ENCODE measurements at regions not wholly inside any gene's neighbourhood (a gene's known extent, or its start where the extent isn't known, plus 50 kb on each side); places are given as distances from the start of the nearest gene placed in this dataset.

DNA sequence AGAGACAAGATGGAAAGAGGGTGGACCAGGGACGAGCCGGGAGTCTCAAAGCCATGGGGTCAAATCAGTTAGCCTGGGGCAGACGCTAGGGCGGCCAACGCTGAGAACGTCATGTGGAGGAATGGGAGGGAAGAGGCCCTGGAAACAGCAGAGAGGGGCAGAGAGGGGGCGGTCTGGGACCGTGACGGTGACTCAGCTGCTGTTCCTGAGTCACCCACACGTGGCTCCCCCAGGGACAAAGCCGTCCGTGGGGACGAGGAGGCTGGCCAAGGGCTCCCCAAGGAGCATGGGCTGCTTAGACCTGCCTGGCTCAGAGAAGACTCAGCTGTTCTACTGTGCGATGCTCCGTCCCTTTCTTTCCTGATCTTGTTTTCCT is 108.4 kb upstream of the LRPAP1 start:
- H3K4me1 ChIP-seq (ENCODE audit: insufficient read depth) = no peaks in the 10 kb centered on the region
- no peaks in the 10 kb centered on the region for H3K27me3 ChIP-seq
- H3K4me2 ChIP-seq = no peak overlapping the region
- WGBS (ENCODE audit: low lambda C conversion rate, missing lambda C conversion rate) = 66% methylated on average over 11 of the region's 15 CpGs
- H4K20me1 ChIP-seq (ENCODE audit: insufficient read depth, poor library complexity, severe bottlenecking) = no peaks in the 10 kb centered on the region
- H3K4me3 ChIP-seq = no peak overlapping the region
- TF ChIP-seq EZH2phosphoT487 (IDR thresholded peaks at IDR 0.05; ENCODE audit: low read depth, severe bottlenecking, unreplicated experiment) (no peak), EZH2 (IDR thresholded peaks at IDR 0.05; ENCODE audit: borderline replicate concordance) (no peak)
- TF ChIP-seq, protein P1, sequence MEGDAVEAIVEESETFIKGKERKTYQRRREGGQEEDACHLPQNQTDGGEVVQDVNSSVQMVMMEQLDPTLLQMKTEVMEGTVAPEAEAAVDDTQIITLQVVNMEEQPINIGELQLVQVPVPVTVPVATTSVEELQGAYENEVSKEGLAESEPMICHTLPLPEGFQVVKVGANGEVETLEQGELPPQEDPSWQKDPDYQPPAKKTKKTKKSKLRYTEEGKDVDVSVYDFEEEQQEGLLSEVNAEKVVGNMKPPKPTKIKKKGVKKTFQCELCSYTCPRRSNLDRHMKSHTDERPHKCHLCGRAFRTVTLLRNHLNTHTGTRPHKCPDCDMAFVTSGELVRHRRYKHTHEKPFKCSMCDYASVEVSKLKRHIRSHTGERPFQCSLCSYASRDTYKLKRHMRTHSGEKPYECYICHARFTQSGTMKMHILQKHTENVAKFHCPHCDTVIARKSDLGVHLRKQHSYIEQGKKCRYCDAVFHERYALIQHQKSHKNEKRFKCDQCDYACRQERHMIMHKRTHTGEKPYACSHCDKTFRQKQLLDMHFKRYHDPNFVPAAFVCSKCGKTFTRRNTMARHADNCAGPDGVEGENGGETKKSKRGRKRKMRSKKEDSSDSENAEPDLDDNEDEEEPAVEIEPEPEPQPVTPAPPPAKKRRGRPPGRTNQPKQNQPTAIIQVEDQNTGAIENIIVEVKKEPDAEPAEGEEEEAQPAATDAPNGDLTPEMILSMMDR (IDR thresholded peaks at IDR 0.05; ENCODE audit: poor library complexity) = no peak
- DNase-seq (ENCODE audit: low spot score) = no peak
- H3K36me3 ChIP-seq (replicated peaks; ENCODE audit: insufficient read depth, low read depth) = no peaks in the 10 kb centered on the region
- H3K79me2 ChIP-seq = no peaks in the 10 kb centered on the region
- no peak overlapping the region for H3K27ac ChIP-seq
- H3K9me2 ChIP-seq (replicated peaks; ENCODE audit: insufficient read depth) = no peaks in the 10 kb centered on the region
- H3K9me3 ChIP-seq (ENCODE audit: low read depth) = no peaks in the 10 kb centered on the region
- H2AFZ ChIP-seq = no peak overlapping the region

DNA sequence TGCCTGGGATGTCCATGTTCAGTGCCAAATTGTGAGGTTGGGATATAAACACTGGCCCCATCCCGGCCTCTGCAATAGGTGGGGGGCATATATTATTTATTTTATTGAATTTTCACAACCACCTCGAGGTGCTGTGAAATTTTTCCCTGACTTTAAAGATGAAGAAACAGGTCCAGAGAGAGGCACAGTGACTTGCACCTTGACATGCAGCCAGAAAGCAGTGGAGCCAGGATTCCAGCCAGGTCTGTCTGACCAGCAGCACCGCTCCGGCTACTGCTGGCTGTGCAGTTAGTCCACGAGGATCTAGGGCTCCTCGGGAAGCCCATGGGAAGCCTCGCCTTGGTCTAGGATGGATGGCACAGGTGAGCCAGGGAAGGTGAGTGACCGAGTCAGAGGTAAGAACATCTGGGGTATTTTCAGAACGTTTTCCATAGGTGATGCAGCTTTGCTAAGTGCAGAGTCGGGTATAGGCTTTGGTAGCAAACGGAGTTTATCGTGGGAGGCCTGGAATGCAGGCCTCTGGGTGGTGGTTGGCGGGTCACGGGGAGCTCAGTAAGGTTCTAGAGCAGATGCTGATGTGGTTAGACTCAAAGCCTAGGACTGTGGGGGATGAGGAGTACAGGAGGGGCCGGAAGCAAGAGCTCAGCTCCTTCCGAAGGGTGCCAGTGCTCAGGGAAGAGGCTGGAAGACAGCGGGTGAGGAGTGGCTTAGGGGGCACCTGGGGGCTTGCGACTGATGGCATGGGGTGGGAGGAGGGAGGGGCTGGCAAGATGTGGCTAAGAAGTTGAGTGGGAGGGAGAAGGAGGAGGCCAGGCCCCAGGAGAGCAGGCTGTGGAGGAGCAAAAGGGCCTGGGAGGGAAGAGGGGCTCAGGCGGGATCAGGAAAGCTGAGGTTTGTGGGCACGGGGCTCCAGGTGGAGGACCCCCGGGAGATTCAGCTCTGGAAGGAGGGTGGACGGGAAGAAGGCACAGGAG is 107.7 kb upstream of the LRPAP1 start:
- WGBS (ENCODE audit: low lambda C conversion rate, missing lambda C conversion rate) = 81% methylated on average over 19 of the region's 22 CpGs
- H3K4me2 ChIP-seq = no peak overlapping the region

DNA sequence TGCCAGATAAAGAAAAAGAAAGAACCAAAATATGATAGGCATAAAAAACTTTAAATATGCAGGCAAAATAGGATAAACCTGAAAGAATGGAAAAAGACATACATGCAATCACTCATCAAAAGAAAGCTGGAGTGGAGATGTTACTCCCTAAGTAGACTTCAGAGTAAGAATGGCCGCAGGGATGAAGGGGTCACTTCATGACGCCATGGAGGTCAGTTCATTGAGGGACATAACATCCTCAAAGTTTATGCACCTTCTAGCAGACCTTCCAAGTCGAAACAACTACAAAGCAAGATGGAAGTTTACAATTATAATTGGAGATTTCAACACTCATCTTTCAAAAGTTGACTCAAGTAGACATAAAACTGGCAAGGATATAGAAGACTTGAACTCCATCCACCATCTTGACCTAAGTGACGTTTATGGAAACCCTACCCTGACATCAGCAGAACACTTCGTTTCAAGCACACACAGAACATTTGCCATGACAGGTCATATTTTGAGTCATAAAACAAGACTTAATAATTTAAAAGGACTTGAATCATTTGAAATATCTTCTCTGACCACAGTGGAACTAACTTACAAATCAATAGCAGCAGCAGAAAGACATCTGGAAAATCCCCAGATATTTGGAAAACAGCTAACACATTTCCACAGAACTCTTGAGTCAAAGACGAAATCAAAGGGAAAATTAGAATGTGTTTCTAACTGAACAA is 106.0 kb upstream of the LRPAP1 start:
- H3K4me1 ChIP-seq (ENCODE audit: insufficient read depth) = no peaks in the 10 kb centered on the region
- no peak overlapping the region for H3K4me3 ChIP-seq
- no peak overlapping the region for H3K4me2 ChIP-seq
- no peaks in the 10 kb centered on the region for H3K79me2 ChIP-seq
- H3K9me2 ChIP-seq (replicated peaks; ENCODE audit: insufficient read depth) = no peaks in the 10 kb centered on the region
- DNase-seq (ENCODE audit: low spot score) = no peak
- no peak overlapping the region for H2AFZ ChIP-seq
- no peaks in the 10 kb centered on the region for H4K20me1 ChIP-seq (ENCODE audit: insufficient read depth, poor library complexity, severe bottlenecking)
- no peaks in the 10 kb centered on the region for H3K27me3 ChIP-seq
- TF ChIP-seq EZH2phosphoT487 (IDR thresholded peaks at IDR 0.05; ENCODE audit: low read depth, severe bottlenecking, unreplicated experiment) (no peak), EZH2 (IDR thresholded peaks at IDR 0.05; ENCODE audit: borderline replicate concordance) (no peak)
- TF ChIP-seq, protein P1 (IDR thresholded peaks at IDR 0.05; ENCODE audit: poor library complexity) = no peak
- 83% methylated on average over 6 of the region's 6 CpGs for whole genome bisulfite sequencing (ENCODE audit: low lambda C conversion rate, missing lambda C conversion rate)
- H3K9me3 ChIP-seq (ENCODE audit: low read depth) = no peaks in the 10 kb centered on the region
- H3K36me3 ChIP-seq (replicated peaks; ENCODE audit: insufficient read depth, low read depth) = no peaks in the 10 kb centered on the region
- no peak overlapping the region for H3K27ac ChIP-seq

More for the DNA sequence above, 107.7 kb upstream of the LRPAP1 start:
- Histone ChIP-seq H2AFZ (no peak overlapping the region), H3K4me1 (ENCODE audit: insufficient read depth) (no peaks in the 10 kb centered on the region), H3K36me3 (replicated peaks; ENCODE audit: insufficient read depth, low read depth) (no peaks in the 10 kb centered on the region), H3K9me3 (ENCODE audit: low read depth) (no peaks in the 10 kb centered on the region), H3K9me2 (replicated peaks; ENCODE audit: insufficient read depth) (no peaks in the 10 kb centered on the region), H3K27ac (no peak overlapping the region), H3K79me2 (no peaks in the 10 kb centered on the region), H3K4me3 (no peak overlapping the region), H4K20me1 (ENCODE audit: insufficient read depth, poor library complexity, severe bottlenecking) (no peaks in the 10 kb centered on the region), H3K27me3 (no peaks in the 10 kb centered on the region)
- DNase-seq (ENCODE audit: low spot score) = no peak
- TF ChIP-seq EZH2 (IDR thresholded peaks at IDR 0.05; ENCODE audit: borderline replicate concordance) (no peak), EZH2phosphoT487 (IDR thresholded peaks at IDR 0.05; ENCODE audit: low read depth, severe bottlenecking, unreplicated experiment) (no peak)
- TF ChIP-seq, protein P1 (IDR thresholded peaks at IDR 0.05; ENCODE audit: poor library complexity) = no peak

All from hepatocyte (in vitro differentiated cells).